DMS53 treated with DMSO at 0.1 percent for 48 hours (cell line): ENCODE measurements at regions not wholly inside any gene's neighbourhood (a gene's known extent, or its start where the extent isn't known, plus 50 kb on each side); places are given as distances from the start of the nearest gene placed in this dataset.

Experiments
- DNase-seq: peaks from one replicate; lab custom pipeline; 2025; ENCODE audit not compliant: unreplicated experiment; lab: John Stamatoyannopoulos, UW

GRCh38 chr13:33372251-33372919, 86.8 kb upstream of the STARD13 start:
- DNase-seq, result no peak

DNA sequence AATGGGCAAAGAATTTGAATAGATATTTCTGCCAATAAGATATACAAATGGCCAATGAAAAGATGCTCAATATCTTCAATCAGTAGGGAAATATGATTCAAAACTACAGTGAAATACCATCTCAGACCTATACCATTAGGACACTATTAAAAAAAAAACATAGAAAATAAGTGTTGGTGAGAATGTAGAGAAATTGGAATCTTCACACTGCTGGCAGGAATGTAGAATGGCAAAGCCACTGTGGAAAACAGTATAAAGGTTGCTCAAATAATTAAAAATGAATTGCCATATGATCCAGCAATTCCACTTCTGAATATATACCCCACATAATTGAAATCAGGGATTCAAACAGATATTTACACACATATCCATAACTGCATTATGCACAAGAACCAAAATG, 88.1 kb upstream of the STARD13 start:
- DNase-seq, result no peak

GRCh38 chr13:33375421-33375820, 89.9 kb upstream of the STARD13 start:
- no peak for DNase-seq

- DNase-seq, result no peak
Measured at GRCh38 chr13:33376212-33376611, 90.7 kb upstream of the STARD13 start.

GRCh38 chr13:33377411-33377810, 91.9 kb upstream of the STARD13 start:
- DNase-seq, result no peak

GRCh38 chr13:33377825-33378224, 92.3 kb upstream of the STARD13 start:
- DNase-seq, result no peak

GRCh38 chr13:33379608-33380007, 94.1 kb upstream of the STARD13 start:
- DNase-seq, result peak; percentile 7

DNA sequence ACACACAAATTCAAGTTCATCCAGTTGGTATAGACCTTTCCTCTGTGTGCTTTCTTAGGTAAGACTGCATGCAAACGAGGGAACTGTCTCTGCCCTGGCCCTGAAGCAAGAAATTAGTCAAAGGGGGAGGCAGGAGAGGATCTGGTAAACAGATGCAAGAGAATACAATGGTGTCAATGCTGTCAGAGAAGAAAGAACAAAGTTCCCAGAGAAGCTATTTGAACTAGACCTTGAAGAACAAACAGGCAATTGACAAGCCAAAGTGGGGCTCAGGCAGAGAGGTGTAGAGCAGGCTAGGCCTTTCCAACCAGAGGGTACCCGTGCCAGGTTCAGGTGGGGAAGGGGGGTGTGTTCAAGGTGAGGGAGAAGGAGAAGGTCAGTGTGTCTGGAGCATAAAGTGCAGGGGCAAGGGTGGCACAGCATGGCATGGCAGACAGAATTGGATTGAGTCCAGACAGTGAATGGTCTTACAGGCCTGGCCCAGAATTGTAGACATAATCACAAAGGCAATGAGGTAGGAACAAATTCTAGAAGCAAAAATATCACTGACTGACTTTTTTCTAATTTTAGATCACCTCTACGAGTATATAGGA, 95.0 kb upstream of the STARD13 start:
- no peak for DNase-seq

GRCh38 chr13:33381180-33381579, 95.6 kb upstream of the STARD13 start:
- DNase-seq, result no peak

DNA sequence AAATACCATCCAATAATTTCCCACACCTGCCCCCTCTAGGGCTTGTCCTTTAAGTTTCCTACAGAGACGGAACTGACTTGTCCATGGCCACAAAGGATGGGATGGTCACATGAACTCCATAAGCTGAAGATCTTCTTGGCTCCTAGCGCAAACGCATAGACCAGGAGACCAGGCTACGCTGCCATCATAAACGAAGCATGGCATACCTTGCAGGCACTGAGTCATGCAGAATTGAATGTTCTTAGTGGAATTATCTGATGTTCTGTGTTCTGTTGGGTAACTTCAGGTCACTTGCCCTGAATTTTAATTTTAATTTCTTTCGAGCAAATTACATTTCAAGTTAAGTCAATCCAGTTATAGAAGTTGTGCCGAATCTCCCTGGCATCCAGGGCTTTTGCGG, 96.4 kb upstream of the STARD13 start:
- DNase-seq, result no peak

GRCh38 chr13:33383724-33384577, 98.4 kb upstream of the STARD13 start:
- no peak for DNase-seq

GRCh38 chr13:33388286-33388998, 102.9 kb upstream of the STARD13 start:
- no peak for DNase-seq

DNA sequence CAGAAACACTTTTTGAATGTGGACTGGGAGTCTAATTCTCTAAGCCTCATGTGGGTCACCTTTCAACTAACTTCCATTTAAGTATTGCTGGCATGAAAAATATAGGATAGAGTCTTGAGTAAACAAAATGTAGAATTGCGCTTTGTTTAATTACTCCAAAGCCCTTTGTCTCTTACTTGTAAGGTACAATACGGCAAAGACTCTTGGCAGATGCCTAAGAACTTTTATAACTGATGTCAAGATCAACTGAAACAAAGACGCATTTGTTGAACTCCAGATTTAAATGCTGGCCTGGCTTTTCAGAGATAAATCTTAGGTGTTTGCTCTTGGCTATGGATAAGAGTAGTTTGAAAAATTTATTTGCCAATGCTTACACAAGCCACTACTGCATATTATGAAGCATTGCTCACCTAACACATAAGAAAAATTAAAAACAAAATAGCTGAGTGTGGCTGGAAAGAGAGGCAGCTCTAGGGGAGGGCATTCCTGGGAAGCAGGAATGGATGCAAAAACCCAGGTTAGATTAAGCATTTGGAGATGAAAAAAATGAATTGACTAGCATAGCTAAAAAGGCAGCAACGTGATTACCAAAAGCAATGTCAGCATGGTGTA, 107.3 kb upstream of the STARD13 start:
- no peak for DNase-seq

GRCh38 chr13:33394294-33394932, 108.9 kb upstream of the STARD13 start:
- DNase-seq, result no peak

- DNase-seq, result no peak
Measured at GRCh38 chr13:33401238-33401637, 115.7 kb upstream of the STARD13 start.

DNA sequence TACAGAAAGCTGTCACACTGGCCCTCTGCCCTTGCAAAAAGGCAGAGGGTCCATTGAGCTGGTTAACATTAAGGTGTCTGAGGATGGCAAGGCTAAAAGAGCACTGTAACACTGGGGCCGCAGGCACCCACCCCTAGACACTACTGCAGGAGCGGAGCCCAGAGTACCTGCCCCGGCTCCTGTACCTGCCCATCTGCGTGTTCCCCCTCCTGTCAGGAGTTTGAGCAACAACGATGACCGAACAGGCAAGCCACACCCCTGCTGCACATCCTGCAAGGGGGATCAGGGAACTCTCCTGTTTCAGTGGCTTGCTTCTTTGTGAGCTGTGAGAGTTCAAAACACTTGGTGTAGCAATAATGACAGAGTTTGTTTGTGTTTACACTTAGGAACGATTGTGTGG, 117.4 kb upstream of the STARD13 start:
- DNase-seq, result no peak

DNA sequence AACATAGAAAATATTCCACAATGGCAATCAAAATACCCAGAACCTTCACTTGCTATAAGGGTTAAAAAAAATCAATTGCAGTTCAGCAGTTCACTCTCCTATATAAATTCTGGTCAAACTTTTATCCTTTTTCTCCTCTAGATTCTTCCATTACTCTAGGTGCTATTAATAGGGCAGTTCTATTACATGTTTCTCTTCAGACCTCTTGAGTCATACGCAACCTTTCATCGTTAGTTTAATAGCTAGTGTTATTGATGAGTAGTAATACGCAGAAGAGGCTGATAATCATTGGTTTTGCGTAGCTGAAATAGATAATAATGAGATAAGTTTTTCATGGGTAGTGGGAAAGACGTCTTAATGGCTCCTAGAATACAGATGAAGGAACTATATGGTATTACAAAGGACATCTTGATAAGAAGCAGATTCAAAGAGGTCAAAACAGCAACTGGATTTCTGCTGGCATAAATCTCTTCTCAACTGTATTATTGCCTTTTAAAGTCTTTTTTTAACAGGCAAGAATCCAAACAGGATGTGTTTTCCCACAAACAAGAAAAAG, 118.3 kb upstream of the STARD13 start:
- no peak for DNase-seq

GRCh38 chr13:33405371-33405770, 119.8 kb upstream of the STARD13 start:
- no peak for DNase-seq

DNA sequence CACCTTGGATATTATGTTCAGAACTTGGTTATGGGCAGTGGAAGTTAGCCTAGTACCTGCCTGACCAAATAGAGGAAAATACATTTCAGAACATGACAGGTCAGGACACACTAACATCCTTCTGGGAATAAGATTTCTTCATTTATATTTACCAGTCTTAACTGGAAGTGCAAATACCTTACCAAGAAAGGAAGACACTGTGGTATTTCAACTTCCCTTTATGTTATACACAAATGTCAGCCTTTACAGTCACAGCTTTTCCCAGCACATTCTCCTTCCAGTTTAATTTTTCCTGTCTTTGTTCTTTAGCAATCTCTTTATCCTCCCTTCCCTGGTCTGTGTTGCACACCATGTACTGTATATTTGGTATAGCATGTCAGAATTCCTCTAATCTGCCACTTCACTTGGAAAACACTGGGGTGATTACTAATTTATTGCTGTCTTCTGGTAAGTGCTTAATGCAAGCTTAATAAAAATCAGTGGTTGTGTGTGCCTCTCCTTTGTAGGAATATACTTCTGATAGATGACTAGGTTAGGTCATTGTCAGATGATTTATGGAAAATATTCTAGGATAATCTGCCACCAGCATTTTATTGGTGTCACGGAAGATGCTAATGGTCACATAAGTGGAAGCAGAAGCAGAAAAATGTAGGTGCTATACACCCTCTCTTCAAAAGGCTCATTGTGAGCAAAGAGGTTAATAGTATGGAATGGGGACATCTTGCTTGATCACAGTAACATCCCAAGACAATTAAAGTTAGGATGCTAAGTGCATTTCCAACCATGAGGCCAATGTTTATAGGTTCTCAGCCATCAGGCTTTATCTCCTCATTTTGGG, 124.3 kb upstream of the STARD13 start:
- DNase-seq, result no peak
